Endometrial microvascular endothelial cells (primary cell): ENCODE measurements at regions not wholly inside any gene's neighbourhood (a gene's known extent, or its start where the extent isn't known, plus 50 kb on each side); places are given as distances from the start of the nearest gene placed in this dataset.

Experiments
- in situ Hi-C: cut with HindIII; loops from 2 replicates; pipeline ENCODE4 v1.10.0; 2017; ENCODE audit warnings: low sequenced_read_pairs, low pct_unique_long_range_greater_than_20kb; ENCODE audit errors: inconsistent ontology term

DNA sequence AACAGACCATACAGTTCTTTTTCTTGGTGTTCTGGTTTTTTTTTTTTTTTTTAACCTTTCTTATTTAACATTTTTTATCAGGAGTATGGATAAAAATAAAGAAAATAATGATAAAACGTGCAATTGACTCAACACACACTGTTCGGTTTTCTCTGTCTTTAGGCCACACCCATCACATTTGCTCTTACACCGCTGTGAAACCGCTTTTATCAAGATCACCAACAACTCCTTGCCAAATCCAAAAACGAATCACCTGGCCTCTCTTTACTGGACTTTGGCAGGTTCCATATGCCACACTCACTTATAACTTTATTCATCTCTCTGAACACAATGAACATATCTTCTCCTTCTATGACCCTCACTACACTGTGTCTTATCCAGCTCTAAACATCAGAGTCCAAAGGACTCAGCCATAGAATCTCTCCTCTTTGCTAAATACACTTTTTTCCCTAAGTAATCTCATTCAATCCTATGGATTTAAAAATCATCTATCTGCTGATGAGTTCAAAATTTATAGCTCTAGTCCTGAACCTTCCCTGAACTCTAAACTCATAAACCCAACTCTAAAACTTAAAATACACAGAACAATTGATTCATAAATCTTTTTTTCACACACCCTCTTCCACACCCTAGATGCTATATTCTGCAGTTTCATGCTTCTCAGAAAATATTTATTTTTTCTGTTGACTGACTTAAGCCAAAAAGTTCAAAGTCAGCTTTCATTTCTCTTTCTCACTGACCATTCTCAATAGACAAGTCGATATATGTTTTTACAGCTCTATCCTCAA is 800.6 kb upstream of the SOX9 start:
- in situ Hi-C loops: no loop called here

DNA sequence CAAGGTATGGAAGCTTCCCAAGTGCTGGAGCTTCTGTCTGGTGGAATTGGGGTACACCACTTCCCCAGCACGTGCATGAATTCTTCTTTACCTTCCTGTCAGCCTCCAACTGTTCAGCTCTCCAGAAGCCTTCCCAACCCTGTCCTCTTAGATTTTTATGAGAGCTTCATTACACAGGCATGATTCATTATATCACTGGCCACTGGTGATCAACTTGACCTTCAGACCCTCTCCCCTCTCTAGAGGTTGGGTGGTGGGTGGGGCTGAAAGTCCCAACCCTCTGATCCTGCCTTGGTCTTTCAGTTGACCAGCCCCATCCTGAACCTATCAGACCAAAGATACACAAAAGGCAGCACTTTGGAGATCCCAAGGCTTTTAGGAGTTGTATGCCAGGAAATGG is 795.7 kb upstream of the SOX9 start:
- in situ Hi-C loops: no loop called here

DNA sequence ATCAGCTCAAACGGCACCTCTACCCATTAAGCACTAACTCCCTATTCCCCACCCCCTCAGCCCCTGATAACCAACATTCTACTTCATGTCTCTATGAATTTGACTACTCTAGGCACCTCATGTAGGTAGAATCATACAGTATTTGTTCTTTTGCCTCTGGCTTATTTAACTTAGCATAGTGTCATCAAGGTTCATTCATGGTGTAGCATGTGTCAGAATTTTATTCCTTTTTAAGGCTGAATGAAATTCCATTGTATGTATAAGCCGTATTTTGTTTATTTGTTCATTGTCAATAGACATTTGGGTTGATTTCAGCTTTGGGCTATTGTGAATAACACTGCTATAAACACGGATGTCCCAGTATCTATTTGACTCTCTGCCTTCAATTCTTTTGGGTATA is 794.9 kb upstream of the SOX9 start:
- in situ Hi-C loops: no loop called here

DNA sequence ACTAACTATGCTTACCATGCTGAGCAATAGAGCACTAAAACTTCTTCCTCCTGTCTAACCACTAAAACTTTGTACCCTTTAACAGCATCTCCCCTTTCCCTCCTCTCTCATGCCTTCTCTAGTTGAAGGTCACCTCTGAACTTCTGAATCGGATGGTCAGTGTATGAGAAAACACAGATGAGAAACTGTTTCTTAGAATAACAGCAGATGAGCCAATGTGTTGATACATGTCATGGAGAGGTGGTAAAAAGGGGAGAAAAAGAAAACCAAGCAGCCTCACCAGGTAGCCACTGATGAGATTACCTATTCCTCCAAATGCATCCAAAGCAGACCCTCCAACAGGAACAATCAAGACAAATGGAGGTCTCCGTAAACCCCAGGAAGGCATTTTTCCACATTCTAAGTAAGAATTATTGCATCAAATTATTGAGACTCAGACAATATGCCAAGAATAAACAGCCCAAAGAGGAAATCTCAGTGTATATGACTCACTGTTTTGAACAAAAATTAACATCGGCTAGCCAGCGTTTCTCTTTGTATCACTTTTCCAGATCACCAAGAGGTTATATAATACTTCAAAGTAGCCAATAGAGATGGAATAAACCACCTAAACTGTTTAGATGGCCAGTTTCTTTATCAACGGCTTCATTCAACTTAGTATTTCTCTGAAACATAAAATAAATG is 793.3 kb upstream of the SOX9 start:
- in situ Hi-C loops: no loop called here

DNA sequence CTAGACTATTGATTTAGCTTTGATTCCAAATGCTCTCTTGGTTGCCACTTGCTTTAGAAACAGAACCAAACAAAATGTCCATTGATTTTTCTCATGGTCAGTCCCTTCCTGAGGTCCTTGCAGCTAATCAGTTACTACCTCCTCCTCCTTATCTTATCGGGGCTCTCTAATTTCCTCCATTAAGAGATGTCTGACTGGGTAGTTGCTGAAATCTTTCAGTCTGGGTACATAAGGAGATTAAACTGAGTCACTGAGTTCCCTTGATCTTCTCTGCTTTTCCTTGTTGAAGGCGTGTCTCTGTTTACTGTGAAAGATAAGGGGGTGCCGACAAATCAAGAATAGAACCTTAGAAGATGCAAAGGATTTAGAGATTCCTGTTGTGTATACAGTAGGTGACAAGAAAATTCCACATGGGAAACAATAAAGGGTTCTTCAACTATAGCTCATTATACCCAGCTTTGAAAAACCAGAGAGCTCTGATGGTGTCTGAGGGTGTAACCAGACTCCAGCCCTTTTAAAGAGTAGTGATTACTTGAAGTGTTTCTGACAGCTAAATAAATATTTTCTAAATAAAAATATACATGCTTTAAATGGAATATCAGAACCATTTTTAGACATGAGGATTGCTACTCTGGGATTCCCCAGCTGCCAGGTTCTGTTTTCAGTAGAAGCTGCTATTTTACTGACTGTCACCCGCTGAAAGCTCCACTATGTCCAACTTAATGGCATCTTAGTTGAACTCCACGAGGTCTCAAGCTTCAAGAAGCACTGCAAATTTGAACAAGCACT is 791.3 kb upstream of the SOX9 start:
- in situ Hi-C loops: no loop called here

DNA sequence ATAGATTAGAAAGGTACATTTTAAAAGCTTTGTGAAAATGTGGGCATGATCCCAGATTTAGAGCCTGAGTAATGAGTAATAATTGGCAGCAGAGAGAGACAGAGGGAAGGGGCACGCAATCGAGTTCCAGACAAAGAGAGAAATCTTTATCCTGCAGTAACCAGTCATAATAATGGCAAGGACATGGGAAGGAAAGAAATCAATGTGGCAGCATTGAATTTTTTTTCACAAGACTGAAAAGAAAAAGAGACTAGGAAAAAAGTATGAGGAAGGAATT is 790.8 kb upstream of the SOX9 start:
- in situ Hi-C loops: no loop called here

DNA sequence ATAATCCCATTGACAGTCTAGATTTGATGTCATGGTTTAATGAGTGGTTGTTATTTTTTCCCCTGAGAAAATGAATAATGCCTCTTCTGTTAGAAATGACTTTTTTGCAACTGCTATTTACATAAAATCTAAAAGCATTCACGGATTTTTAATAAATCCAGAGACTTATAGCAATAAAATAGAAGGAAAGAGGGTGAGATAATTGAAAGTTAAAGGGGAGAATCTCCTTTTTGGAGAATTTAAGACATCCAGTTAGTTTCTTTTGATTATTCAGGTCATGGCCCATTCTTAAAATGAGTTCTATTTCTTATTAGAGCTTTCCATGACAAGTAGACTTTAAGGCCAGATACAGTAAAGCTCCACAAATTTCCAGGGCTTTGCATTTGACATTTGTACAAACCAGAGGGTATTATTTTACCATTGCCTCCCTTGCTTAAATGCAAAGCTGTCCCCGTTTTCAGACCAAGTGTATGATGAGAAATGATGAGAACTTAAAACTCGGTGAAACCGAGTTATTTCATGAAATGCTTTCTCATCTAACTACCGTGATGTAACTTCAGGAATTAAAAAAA is 789.0 kb upstream of the SOX9 start:
- in situ Hi-C loops: no loop called here

DNA sequence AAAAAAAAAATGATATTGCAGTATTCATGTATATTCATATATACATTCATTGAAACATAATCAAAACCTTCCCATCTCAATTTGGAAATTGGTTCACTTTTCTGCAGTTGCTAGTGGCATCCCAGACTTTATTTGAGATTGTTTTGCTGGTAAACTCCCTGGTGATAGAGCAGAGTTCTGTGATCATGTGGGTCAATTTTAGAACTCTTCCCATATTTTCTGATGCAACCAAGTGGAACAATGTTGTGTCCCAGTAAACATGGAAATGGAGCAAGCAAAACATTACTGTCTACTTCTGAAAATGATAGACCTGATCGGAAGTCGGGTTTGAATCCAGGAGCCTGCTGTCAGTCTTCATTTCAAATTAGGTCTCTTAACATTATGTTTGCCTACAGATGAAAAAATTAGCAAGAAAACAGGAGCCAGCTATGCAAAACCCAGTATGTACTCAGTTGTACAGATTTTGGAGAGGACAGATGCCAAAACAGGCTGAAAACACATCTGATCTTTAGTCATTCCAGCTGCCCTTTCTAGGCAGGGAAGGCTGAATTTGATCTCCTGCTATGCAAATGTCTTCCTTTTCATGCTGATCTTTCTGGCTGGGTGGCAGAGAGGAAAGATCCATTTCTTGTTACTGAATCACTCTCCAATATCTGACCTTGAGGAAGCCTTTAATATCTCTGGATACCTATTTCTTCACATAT is 786.6 kb upstream of the SOX9 start:
- in situ Hi-C loops: no loop called here

DNA sequence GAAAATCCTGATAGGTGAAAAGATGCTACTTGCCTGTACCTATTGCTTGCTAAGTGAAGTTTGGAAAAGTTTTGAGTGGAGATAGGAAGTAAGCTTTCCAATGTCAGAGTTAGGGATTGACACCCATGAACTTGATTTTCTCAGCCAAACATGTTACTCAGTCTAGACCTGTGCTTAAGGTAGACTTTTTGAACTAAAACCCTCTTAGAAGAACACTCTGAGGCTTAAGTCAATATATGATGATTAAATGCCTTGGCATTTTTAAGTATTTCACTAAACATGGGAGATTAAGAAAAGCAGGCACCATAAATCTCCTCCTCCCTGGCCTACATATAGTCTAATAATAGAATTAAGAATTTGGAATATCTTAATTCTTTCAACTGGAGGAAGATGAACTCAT is 785.6 kb upstream of the SOX9 start:
- in situ Hi-C loops: no loop called here

DNA sequence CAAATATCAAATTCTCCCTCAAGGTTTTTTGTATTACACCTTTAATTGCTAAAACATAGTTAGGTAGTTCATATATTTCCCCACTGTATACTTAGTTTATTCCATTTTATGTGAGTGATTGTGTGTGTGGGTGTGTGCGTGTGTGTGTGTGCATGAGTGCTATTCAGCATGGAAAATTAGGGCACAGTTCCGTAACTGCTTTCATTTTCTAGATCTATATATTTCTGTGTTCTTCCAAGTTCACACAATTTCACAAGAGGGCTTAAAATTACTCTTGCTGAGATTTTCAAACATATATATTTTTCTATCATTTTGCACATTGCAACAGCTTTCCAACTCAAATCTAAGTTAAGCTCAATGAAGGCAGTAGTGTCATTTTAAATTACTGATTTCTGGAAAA is 782.9 kb upstream of the SOX9 start:
- in situ Hi-C loops: no loop called here

DNA sequence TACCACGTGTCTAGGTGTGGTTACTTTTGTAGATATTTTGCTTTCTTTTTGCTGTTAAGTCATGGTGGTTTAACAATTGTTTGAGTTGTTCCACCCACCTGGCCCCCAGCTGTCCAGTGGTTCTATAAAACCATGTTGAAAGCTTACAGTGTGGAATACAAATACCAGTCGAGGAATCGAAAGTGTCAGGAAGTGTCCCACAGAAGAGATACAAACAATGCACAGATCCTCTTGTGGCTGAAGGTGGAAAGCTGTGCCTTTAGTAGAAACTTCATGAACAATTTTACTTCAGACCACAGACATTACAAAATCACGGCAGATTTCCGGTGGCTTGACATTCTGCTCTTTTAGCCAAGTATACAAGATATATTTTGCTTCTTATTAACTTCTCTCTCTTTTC is 782.4 kb upstream of the SOX9 start:
- in situ Hi-C loops: no loop called here

DNA sequence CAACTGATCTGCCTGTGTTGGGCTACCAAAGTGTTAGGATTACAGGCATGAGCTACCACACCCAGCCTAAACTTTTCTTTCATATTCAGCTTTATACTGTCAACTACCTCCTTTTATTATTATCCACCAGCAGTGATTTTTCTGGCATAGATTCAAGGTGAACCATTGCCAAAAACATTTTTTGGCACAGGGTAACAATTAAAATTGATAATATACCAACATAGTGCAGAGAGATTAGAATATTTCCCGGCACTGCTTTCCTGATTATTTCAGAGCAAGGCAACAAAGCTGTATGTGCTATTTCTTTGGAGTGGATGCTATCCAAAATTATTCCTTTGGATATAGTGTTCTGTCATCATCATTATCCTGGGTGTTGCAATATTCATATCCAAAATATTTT is 781.6 kb upstream of the SOX9 start:
- in situ Hi-C loops: no loop called here

DNA sequence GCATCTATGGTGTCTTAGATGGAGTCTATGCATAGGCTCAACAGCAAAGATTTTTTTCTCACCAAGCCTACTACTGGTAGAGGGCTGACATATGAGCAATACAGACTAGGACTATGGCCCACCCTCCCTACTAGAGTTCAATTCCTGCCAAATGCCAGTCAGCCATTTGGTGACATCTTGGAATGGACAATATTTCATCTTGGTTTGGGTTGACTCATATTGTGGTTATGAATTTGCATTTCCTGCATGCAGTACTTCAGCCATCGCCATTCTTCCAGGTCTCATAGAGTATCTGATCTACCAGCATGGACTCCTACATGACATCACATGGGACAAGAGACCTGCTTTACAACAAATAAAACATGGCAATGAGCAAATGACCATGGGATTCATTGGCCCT is 778.1 kb upstream of the SOX9 start:
- in situ Hi-C loops: no loop called here

DNA sequence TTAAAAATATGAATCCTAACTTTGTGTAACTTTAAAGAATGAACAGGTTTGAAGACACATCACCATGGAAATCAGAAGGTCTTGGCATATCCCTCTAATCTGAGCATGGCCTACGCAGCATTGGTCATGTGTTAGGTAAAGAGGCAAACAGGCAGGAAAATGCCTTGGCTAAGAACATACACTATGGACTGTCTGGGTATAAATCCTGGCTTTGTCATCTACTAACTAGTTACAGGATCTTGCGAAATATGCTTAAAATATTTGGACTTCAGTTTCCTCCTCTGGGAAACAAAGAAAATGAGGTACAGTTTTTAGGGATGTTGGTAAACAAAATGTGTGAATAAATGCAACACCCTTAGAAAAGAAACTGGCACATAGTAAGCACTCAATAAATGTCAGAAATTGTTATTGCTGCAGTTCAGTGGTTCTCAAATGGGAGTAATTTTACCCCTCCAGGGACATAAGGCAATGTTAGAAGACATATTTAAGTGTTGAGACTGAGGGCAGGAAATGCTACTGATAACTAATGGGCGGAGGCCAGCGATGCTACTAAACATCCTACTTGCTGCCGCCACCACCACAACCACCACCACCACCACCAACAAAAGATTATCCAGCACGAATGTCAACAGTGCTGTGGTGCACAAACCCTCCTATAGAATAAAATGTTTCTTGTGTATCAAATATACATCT is 770.8 kb upstream of the SOX9 start:
- in situ Hi-C loops: no loop called here

DNA sequence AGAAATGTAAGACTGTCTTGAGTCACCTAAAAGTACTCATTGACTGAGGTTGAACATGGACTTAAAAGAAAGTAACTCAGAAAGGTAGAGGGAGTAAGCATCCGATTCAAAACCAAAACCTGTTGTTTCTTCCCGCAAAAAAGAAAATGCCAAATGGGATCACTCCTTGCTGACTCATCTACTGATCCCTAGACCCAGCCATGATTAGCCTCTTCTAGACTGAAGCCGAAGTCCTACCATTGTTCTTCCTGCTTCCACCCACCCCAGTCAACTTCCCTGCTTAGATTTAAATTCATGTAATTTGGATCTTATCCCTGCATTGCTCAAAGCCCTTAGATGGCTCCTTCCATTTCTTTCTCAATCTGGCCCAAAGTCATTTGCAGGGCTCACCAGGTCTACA is 760.5 kb upstream of the SOX9 start:
- in situ Hi-C loops: no loop called here

DNA sequence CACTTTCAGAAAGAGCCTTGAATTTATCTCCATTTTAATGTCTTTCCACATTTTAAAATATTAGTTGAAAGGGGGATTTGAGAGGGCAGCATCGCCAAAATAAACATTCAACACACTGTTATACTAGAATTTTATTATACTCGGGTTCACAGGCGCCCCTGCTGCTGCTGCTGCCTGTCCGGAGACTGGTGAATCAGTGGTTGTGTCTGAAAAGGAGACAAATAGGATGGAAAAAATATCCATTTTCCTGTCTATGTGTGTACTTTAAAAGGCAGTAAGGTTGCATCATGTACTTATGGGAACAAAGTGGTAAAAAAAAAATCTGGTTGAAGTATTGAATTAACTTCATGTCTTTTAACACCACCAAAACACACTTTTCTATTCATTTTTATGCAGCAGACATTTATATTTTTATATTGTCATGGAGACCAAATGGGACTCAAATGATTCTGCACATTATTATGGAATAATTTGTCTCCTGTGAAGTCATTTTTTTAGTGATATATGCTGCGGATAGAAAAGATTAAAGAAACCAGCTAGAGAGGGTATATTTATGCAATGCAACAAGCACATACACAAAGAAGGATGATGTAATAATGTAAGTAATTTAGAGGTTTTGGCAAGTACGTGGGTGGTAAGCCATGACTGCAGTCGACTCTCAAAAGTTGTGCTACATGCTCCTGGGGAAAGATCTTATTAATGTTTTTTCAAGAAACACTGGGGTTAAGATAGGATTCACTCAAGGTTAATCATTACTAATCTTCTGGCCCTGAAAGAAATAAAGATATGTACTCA is 759.0 kb upstream of the SOX9 start:
- in situ Hi-C loops: no loop called here

DNA sequence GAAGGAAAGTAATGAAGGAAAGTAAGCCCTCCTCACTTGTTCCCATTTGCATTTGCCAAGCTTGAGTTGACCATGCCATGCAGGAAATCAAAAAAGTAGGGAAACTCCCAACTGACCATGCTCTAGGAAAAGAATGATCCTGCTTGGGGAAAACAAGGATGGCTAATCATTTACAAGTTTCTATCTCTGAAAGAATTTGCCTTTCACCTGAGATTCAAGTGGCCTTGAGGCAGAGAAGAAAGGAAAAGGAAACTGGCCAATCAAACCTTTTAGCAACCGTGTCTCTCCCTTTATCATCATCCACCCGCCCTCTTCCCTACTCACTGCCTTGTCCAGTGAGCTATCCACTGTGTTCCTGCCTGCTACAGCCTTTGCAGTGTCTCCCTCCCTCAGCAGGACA is 757.2 kb upstream of the SOX9 start:
- in situ Hi-C loops: no loop called here

DNA sequence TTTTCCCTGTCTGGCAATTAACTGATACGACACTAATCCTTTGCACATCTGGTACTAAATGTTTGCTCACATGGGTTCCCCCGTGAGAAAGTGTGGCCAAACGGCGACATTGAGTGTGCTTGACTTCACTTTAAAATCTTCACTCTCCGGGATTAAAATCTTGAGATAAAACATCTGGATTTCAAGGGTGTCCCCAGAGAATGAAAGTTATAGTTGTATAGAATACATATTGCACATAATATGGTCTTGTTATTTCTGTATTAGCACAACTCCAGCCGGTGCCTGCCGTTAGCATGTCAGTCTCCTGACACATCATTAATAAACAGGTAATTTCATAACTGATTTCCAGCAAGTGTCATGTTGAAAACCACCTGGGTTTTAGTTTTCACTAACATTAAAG is 749.0 kb upstream of the SOX9 start:
- in situ Hi-C loops: no loop called here
